GM13976 (cell line): ENCODE measurements at regions not wholly inside any gene's neighbourhood (a gene's known extent, or its start where the extent isn't known, plus 50 kb on each side); places are given as distances from the start of the nearest gene placed in this dataset.

ENCODE experiments used
- DNase-seq: peaks from one replicate; pipeline ENCODE4 v3.0.0; 2012; ENCODE audit warnings: low spot score
- in situ Hi-C: fragments of 300-500 bp; cut with MboI; formaldehyde crosslinking; loops from one replicate; pipeline ENCODE4 v1.12.0; 2022; ENCODE audit warnings: low sequenced_read_pairs, mixed read lengths, inconsistent platforms; ENCODE audit not compliant: unreplicated experiment
- TF ChIP-seq, protein P1 (sequence below): IDR thresholded peaks from 2 replicates; pipeline ENCODE4 v1.5.1; 2012; ENCODE audit warnings: borderline replicate concordance, mild to moderate bottlenecking; ENCODE audit not compliant: insufficient read depth; ENCODE audit errors: extremely low read depth, missing control alignments, control extremely low read depth

DNA sequence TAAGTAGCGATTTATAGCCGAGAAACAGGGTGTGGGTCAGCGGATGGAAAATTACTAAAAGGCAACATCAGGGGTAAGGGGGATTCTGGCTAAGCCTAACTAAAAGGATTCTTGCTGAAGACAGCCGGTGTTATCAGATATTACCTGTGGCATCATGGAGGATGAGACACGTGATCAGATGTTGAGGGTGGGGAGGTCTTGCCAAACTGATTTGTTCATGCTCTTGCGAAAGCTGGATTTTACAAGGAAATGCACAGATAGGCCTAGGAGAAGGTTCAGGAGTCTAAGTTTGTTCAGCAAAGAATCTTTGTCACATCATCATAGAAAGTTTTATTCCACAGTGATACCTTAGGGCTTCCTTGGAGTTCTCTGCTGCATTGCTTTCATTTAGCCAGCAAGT lies 396.8 kb upstream of the TBL1XR1 start:
- no peak for DNase-seq
- TF ChIP-seq, protein P1, sequence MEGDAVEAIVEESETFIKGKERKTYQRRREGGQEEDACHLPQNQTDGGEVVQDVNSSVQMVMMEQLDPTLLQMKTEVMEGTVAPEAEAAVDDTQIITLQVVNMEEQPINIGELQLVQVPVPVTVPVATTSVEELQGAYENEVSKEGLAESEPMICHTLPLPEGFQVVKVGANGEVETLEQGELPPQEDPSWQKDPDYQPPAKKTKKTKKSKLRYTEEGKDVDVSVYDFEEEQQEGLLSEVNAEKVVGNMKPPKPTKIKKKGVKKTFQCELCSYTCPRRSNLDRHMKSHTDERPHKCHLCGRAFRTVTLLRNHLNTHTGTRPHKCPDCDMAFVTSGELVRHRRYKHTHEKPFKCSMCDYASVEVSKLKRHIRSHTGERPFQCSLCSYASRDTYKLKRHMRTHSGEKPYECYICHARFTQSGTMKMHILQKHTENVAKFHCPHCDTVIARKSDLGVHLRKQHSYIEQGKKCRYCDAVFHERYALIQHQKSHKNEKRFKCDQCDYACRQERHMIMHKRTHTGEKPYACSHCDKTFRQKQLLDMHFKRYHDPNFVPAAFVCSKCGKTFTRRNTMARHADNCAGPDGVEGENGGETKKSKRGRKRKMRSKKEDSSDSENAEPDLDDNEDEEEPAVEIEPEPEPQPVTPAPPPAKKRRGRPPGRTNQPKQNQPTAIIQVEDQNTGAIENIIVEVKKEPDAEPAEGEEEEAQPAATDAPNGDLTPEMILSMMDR = no peak
- in situ Hi-C loops = no loop called here

DNA sequence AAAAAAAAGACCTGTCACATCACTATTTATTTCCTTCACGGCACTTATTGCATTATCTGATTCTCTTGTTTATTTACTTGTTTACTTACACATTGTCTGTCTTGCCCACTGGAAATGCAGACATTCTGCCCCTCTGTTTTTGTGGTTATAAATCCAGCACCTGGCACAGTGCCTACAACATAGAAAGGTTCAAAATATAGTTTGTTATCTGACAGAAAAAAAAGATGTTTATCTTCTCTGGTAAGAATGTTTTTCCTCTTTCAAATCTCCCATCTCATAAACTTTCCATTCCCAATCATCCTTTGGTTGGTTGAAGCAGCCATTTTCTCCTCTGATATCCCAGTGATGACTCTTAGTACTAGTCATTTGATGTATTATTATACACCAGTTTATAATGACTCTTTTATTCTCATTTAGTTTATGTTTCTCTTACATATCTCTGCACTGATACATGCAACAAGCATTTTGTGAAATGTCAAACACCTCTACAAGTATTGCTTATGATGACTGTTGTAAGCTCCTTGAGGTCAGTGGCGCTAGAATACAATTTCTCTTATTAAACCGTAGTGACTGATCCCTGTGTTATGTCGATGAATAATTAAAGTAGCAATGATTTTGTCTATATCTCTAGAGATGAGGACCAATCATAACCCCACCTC lies 398.4 kb upstream of the TBL1XR1 start:
- TF ChIP-seq, protein P1 = no peak
- no peak for DNase-seq
- in situ Hi-C loops = no loop called here

DNA sequence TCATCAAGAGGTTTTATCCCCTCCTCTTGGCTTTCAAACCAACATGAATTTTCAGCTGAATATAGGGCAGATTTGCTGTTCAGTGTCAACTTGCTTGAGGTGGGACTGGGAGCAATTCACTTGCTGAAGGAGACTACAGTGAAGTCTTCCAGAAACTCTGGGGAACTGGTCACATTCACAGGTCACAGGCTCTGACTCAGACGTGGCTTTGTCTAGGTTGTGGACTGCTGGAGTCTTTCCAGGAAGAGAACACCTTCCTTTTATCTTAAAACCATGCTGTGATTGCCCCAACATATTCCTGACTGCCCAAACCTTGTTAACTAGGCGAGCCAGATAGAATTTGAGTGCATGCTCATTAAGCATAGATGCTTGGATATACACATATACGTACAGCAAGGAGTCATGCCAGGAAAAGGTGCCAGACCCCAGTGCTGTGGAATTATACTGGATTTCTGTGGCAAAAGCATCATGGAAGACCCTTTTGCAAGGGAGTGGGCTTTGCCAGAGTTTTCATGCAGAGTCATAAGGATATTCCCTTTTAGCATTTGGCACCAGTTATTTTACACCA lies 399.1 kb upstream of the TBL1XR1 start:
- DNase-seq = no peak
- in situ Hi-C loops = no loop called here
- TF ChIP-seq, protein P1 = no peak

DNA sequence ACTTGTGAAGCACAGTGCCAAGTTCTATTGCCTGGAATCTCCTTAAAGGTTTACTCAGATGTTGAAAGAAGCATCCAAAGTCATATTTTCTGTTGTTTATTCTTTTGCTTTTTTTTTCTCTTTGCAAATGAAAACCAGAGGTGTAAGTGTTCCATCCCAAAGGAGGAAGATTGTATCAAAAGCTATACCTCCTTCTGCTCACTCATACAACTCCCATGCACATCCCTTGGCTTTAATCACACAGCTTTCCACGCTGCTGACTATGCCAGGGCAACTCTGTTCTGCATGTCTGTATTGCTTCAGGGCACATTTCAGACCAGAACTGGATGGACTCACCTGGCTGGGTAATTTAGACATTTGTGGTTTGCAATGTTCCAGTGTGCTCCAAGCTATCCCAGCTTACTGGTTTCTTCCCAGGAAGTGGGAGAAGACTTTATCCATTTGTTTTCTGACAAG lies 399.6 kb upstream of the TBL1XR1 start:
- in situ Hi-C loops = no loop called here
- no peak for DNase-seq
- TF ChIP-seq, protein P1 = no peak

DNA sequence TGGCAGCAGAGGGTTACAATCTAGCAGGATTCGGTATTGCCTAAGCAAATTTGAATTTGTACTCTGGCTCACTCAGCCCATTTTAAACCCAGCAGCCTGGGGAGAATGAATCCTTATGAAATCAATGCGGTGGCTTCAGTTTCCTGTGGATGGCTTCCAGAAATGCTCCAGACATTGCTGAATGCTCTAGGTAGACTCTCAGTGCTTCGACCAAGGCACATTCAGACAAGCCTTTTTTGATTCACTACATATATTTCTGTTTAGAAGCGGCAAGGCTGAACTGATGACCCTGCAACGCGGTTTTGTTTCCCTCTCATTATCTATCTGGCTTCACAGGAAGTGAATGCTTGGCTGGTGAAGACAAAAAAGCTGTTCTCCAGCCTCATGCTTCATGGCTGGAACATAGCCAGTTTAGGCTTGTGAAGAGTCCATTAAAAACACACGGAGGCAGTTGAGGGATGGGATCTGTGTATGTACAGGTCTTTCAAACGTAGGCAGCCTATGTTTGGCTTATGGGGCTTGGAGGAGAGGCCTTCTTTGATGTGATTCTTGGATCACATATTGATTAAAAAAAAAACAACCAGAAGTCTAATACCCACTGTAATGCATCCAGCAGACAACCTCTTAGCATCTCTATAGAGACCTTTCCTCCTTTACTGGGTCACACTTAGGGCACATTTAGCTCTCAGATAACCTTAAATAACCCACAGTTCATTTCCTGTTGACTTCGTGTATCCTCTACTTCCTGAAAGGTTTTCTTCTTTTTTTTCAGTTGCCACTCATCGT lies 400.2 kb upstream of the TBL1XR1 start:
- TF ChIP-seq, protein P1 = no peak
- peak; percentile 22 for DNase-seq
- in situ Hi-C loops = no loop called here

DNA sequence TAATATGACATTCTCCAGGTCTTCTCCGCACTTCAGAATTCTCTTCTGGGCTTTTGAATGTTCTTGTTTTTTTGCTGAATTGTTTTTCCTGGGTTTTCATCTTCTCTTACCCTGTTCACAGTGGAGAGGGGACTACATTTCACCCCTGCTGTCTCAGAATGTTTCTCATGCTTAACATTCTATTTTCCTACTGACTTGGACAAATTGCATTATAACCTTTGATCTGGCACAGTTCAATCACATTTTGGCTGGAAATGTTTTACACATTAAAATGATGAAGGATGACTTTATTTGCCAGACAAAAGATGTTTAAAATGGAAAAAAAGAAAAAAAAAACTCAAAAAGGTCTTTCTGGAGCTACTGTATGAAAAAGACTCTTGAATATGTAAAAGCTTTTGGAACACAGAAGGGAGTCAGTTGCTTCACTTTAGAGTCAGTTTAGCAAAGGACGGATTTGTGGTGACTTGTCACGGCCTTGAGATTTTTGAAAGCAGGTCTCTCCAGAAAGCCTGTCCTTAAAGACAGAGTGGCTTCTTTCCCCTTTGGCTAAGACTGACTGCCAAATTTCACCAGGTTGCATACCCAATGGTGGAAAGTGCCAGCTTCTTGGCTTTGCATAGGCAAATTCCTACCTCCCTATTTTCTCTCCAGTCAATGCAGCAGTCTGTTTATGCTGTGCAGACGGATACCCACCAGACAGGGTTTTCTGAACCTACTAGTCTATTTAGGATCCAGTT lies 401.0 kb upstream of the TBL1XR1 start:
- DNase-seq = no peak
- in situ Hi-C loops = no loop called here
- TF ChIP-seq, protein P1 = no peak
